HUES64 (cell line): ENCODE measurements at regions not wholly inside any gene's neighbourhood (a gene's known extent, or its start where the extent isn't known, plus 50 kb on each side); places are given as distances from the start of the nearest gene placed in this dataset.

Experiments used
- H3K27ac ChIP-seq: 2 replicates; pipeline ENCODE4 v1.7.0; 2013; ENCODE audit warnings: low read depth, low read length, inconsistent platforms
- H3K27me3 ChIP-seq: 2 replicates; pipeline ENCODE4 v1.6.1; 2013; ENCODE audit warnings: mild to moderate bottlenecking, low read length; ENCODE audit not compliant: insufficient read depth
- H3K36me3 ChIP-seq: 2 replicates; pipeline ENCODE4 v1.6.1; 2013; ENCODE audit warnings: mild to moderate bottlenecking, low read length; ENCODE audit not compliant: insufficient read depth
- H3K4me1 ChIP-seq: 2 replicates; pipeline ENCODE4 v1.6.1; 2013; ENCODE audit warnings: mild to moderate bottlenecking, low read length, moderate library complexity; ENCODE audit not compliant: insufficient read depth
- H3K4me3 ChIP-seq: 2 replicates; pipeline ENCODE4 v1.5.1; 2013; ENCODE audit warnings: mild to moderate bottlenecking, low read length, moderate library complexity
- H3K9ac ChIP-seq: 2 replicates; pipeline ENCODE4 v1.6.1; 2013; ENCODE audit warnings: mild to moderate bottlenecking, low read depth, low read length
- H3K9me3 ChIP-seq: 2 replicates; pipeline ENCODE4 v1.6.1; 2013; ENCODE audit warnings: low read depth, low read length; ENCODE audit not compliant: insufficient read depth
- WGBS: fragments of 150-250, 120-280 bp; methylation state at CpG from one replicate; pipeline ENCODE4 v1.1.7; 2013; ENCODE audit warnings: missing lambda C conversion rate; 5-methylcytosine and 5-hydroxymethylcytosine counted together

GRCh38 chr22:27083610-27084009, 426.2 kb downstream of the MIAT start:
- Histone ChIP-seq H3K4me3 (no peak overlapping the region), H3K27ac (no peak overlapping the region), H3K4me1 (peaks cover 9% of the 10 kb centered on the region), H3K9ac (no peak overlapping the region), H3K27me3 (no peaks in the 10 kb centered on the region), H3K36me3 (no peaks in the 10 kb centered on the region), H3K9me3 (no peaks in the 10 kb centered on the region)
- WGBS: 66% methylated on average over 4 of the region's 4 CpGs

GRCh38 chr22:27084130-27084529, 426.7 kb downstream of the MIAT start:
- Histone ChIP-seq H3K9me3 (no peaks in the 10 kb centered on the region), H3K36me3 (no peaks in the 10 kb centered on the region), H3K4me1 (peaks cover 9% of the 10 kb centered on the region), H3K27ac (no peak overlapping the region), H3K9ac (no peak overlapping the region), H3K27me3 (no peaks in the 10 kb centered on the region), H3K4me3 (no peak overlapping the region)
- WGBS: 84% methylated on average over 1 of the region's 1 CpG

GRCh38 chr22:27086080-27087044, 429.0 kb downstream of the MIAT start:
- Histone ChIP-seq H3K9me3 (no peaks in the 10 kb centered on the region), H3K36me3 (no peaks in the 10 kb centered on the region), H3K27ac (no peak overlapping the region), H3K9ac (no peak overlapping the region), H3K4me3 (no peak overlapping the region), H3K4me1 (peaks cover 9% of the 10 kb centered on the region), H3K27me3 (no peaks in the 10 kb centered on the region)
- WGBS: 46% methylated on average over 18 of the region's 18 CpGs

GRCh38 chr22:27087051-27087450, 429.7 kb downstream of the MIAT start:
- WGBS: 87% methylated on average over 4 of the region's 4 CpGs
- H3K4me1 ChIP-seq: peaks cover 9% of the 10 kb centered on the region
- H3K27ac ChIP-seq: no peak overlapping the region
- no peak overlapping the region for H3K9ac ChIP-seq
- no peaks in the 10 kb centered on the region for H3K27me3 ChIP-seq
- H3K36me3 ChIP-seq: no peaks in the 10 kb centered on the region
- H3K9me3 ChIP-seq: no peaks in the 10 kb centered on the region
- no peak overlapping the region for H3K4me3 ChIP-seq

GRCh38 chr22:27088026-27088425, 430.6 kb downstream of the MIAT start:
- WGBS: 0% methylated on average over 1 of the region's 1 CpG
- Histone ChIP-seq H3K36me3 (no peaks in the 10 kb centered on the region), H3K4me3 (no peak overlapping the region), H3K9me3 (no peaks in the 10 kb centered on the region), H3K27ac (no peak overlapping the region), H3K27me3 (no peaks in the 10 kb centered on the region), H3K4me1 (peaks cover 9% of the 10 kb centered on the region), H3K9ac (no peak overlapping the region)

- H3K36me3 ChIP-seq: no peaks in the 10 kb centered on the region
- H3K4me1 ChIP-seq: peaks cover 9% of the 10 kb centered on the region
- WGBS: 60% methylated on average over 3 of the region's 3 CpGs
- no peaks in the 10 kb centered on the region for H3K27me3 ChIP-seq
- no peaks in the 10 kb centered on the region for H3K9me3 ChIP-seq
- H3K27ac ChIP-seq: no peak overlapping the region
- H3K9ac ChIP-seq: no peak overlapping the region
- no peak overlapping the region for H3K4me3 ChIP-seq
Measured at GRCh38 chr22:27089264-27089663, 431.9 kb downstream of the MIAT start.

- Histone ChIP-seq H3K9me3 (no peaks in the 10 kb centered on the region), H3K4me3 (no peak overlapping the region), H3K27ac (no peak overlapping the region), H3K36me3 (no peaks in the 10 kb centered on the region), H3K9ac (no peak overlapping the region), H3K27me3 (no peaks in the 10 kb centered on the region), H3K4me1 (peaks cover 8% of the 10 kb centered on the region)
- 92% methylated on average over 17 of the region's 17 CpGs for whole genome bisulfite sequencing
Measured at GRCh38 chr22:27090611-27091011, 433.2 kb downstream of the MIAT start.

- Histone ChIP-seq H3K4me1 (no peaks in the 10 kb centered on the region), H3K27ac (no peak overlapping the region), H3K9ac (no peak overlapping the region), H3K27me3 (no peaks in the 10 kb centered on the region), H3K9me3 (no peaks in the 10 kb centered on the region), H3K4me3 (no peak overlapping the region), H3K36me3 (no peaks in the 10 kb centered on the region)
- WGBS: 90% methylated on average over 4 of the region's 4 CpGs
Measured at GRCh38 chr22:27093422-27093821, 436.0 kb downstream of the MIAT start.

GRCh38 chr22:27094633-27095308, 437.4 kb downstream of the MIAT start:
- Histone ChIP-seq H3K27ac (no peak overlapping the region), H3K9ac (no peak overlapping the region), H3K36me3 (no peaks in the 10 kb centered on the region), H3K27me3 (no peaks in the 10 kb centered on the region), H3K9me3 (no peaks in the 10 kb centered on the region), H3K4me3 (no peak overlapping the region), H3K4me1 (no peaks in the 10 kb centered on the region)
- WGBS: 93% methylated on average over 11 of the region's 11 CpGs

GRCh38 chr22:27097506-27097905, 440.1 kb downstream of the MIAT start:
- no peak overlapping the region for H3K9ac ChIP-seq
- WGBS: 88% methylated on average over 5 of the region's 5 CpGs
- H3K27ac ChIP-seq: no peak overlapping the region
- H3K4me3 ChIP-seq: no peak overlapping the region
- 0 out of 2 replicates have a peak, but pooled peaks cover 7% of the 10 kb centered on the region for H3K27me3 ChIP-seq
- H3K9me3 ChIP-seq: no peaks in the 10 kb centered on the region
- H3K36me3 ChIP-seq: no peaks in the 10 kb centered on the region
- H3K4me1 ChIP-seq: peaks cover 8% of the 10 kb centered on the region; the same call in 1 of the 2 replicates

- Histone ChIP-seq H3K4me1 (peaks cover 8% of the 10 kb centered on the region; the same call in 1 of the 2 replicates), H3K27ac (no peak overlapping the region), H3K9me3 (no peaks in the 10 kb centered on the region), H3K4me3 (no peak overlapping the region), H3K9ac (no peak overlapping the region), H3K27me3 (0 out of 2 replicates have a peak, but pooled peaks cover 7% of the 10 kb centered on the region), H3K36me3 (no peaks in the 10 kb centered on the region)
- 87% methylated on average over 2 of the region's 2 CpGs for whole genome bisulfite sequencing
Measured at GRCh38 chr22:27097933-27098332, 440.5 kb downstream of the MIAT start.
